IMR-90 (cell line): ENCODE measurements at regions not wholly inside any gene's neighbourhood (a gene's known extent, or its start where the extent isn't known, plus 50 kb on each side); places are given as distances from the start of the nearest gene placed in this dataset.

Experiments
- BHLHE40 ChIP-seq: fragments of 150-350 bp; IDR thresholded peaks from 2 replicates; pipeline ENCODE4 v1.6.1; 2016; ENCODE audit warnings: mild to moderate bottlenecking, low read depth, low read length
- CEBPB ChIP-seq: IDR thresholded peaks from 2 replicates; pipeline ENCODE4 v1.6.1; 2012; ENCODE audit warnings: low read depth, low read length, improper control_type of control experiment
- CHD1 ChIP-seq: IDR thresholded peaks from 2 replicates; pipeline ENCODE4 v1.6.1; 2012; ENCODE audit warnings: low read depth, low read length, improper control_type of control experiment
- FOS ChIP-seq: fragments of 150-350 bp; IDR thresholded peaks from 2 replicates; pipeline ENCODE4 v1.6.1; 2016; ENCODE audit warnings: low read depth, low read length
- MAZ ChIP-seq: IDR thresholded peaks from 2 replicates; pipeline ENCODE4 v1.6.1; 2012; ENCODE audit warnings: low read depth, mild to moderate bottlenecking, low read length, improper control_type of control experiment, moderate library complexity, borderline replicate concordance
- MXI1 ChIP-seq: IDR thresholded peaks from 2 replicates; pipeline ENCODE4 v1.6.1; 2012; ENCODE audit warnings: low read depth, mild to moderate bottlenecking, low read length, moderate library complexity, borderline replicate concordance
- POLR2A ChIP-seq: IDR thresholded peaks from 2 replicates; pipeline ENCODE4 v1.6.1; 2012; ENCODE audit warnings: mild to moderate bottlenecking, low read depth, low read length
- RAD21 ChIP-seq: IDR thresholded peaks from 2 replicates; pipeline ENCODE4 v1.6.1; 2012; ENCODE audit warnings: low read length, improper control_type of control experiment
- RCOR1 ChIP-seq: IDR thresholded peaks from 2 replicates; pipeline ENCODE4 v1.6.1; 2012; ENCODE audit warnings: mild to moderate bottlenecking, low read length, improper control_type of control experiment; ENCODE audit not compliant: insufficient replicate concordance
- RFX5 ChIP-seq: IDR thresholded peaks from 2 replicates; pipeline ENCODE4 v1.8.0; 2012; ENCODE audit warnings: low read depth, mild to moderate bottlenecking, low read length, moderate library complexity
- SMC3 ChIP-seq: fragments of 150-350 bp; IDR thresholded peaks from 2 replicates; pipeline ENCODE4 v1.6.1; 2016; ENCODE audit warnings: low read depth, mild to moderate bottlenecking, antibody characterized with exemption, low read length, moderate library complexity
- TF ChIP-seq, protein P1 (sequence below): conservative IDR thresholded peaks from 2 replicates; pipeline ENCODE4 v1.5.1; 2012; ENCODE audit warnings: mild to moderate bottlenecking, low read depth, low read length, improper control_type of control experiment
- TF ChIP-seq, protein P2 (sequence below): fragments of 150-350 bp; IDR thresholded peaks from 2 replicates; pipeline ENCODE4 v1.6.1; 2017; ENCODE audit warnings: mild to moderate bottlenecking, antibody characterized with exemption, low read length, low read depth
- TF ChIP-seq, protein P3 (sequence below): fragments of 150-350 bp; IDR thresholded peaks from 2 replicates; pipeline ENCODE4 v1.6.1; 2016; ENCODE audit warnings: low read depth, mild to moderate bottlenecking, low read length, moderate library complexity, borderline replicate concordance

DNA sequence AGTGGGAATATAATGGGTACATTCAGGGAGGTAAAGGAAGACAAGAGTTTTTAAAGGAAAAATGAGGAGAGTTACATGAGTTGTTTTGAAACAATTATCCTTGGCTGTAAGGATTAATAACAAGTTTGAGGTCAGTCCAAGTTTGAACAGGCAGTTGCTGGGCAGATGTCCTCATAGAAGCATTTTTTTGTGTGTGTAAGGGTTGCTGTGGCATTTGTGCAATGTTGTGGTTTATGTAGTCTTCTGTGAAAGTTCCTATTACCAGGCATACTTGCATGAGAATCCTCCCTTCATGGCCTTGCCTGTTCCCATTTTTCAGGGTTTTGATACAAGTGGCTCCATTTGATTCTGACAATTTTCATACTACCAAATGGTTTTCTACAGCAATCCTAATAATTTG, 400.2 kb downstream of the KCNA4 start:
- TF ChIP-seq RAD21 (no peak), SMC3 (no peak), POLR2A (no peak), CHD1 (no peak), MAZ (no peak), MXI1 (no peak), RCOR1 (no peak), RFX5 (no peak), BHLHE40 (no peak), FOS (no peak), CEBPB (no peak)
- TF ChIP-seq, protein P1, sequence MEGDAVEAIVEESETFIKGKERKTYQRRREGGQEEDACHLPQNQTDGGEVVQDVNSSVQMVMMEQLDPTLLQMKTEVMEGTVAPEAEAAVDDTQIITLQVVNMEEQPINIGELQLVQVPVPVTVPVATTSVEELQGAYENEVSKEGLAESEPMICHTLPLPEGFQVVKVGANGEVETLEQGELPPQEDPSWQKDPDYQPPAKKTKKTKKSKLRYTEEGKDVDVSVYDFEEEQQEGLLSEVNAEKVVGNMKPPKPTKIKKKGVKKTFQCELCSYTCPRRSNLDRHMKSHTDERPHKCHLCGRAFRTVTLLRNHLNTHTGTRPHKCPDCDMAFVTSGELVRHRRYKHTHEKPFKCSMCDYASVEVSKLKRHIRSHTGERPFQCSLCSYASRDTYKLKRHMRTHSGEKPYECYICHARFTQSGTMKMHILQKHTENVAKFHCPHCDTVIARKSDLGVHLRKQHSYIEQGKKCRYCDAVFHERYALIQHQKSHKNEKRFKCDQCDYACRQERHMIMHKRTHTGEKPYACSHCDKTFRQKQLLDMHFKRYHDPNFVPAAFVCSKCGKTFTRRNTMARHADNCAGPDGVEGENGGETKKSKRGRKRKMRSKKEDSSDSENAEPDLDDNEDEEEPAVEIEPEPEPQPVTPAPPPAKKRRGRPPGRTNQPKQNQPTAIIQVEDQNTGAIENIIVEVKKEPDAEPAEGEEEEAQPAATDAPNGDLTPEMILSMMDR = no peak
- TF ChIP-seq, protein P2, sequence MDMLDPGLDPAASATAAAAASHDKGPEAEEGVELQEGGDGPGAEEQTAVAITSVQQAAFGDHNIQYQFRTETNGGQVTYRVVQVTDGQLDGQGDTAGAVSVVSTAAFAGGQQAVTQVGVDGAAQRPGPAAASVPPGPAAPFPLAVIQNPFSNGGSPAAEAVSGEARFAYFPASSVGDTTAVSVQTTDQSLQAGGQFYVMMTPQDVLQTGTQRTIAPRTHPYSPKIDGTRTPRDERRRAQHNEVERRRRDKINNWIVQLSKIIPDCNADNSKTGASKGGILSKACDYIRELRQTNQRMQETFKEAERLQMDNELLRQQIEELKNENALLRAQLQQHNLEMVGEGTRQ = no peak
- TF ChIP-seq, protein P3, sequence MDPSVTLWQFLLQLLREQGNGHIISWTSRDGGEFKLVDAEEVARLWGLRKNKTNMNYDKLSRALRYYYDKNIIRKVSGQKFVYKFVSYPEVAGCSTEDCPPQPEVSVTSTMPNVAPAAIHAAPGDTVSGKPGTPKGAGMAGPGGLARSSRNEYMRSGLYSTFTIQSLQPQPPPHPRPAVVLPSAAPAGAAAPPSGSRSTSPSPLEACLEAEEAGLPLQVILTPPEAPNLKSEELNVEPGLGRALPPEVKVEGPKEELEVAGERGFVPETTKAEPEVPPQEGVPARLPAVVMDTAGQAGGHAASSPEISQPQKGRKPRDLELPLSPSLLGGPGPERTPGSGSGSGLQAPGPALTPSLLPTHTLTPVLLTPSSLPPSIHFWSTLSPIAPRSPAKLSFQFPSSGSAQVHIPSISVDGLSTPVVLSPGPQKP = no peak
